GM12875 (cell line): ENCODE measurements at regions not wholly inside any gene's neighbourhood (a gene's known extent, or its start where the extent isn't known, plus 50 kb on each side); places are given as distances from the start of the nearest gene placed in this dataset.

Source experiments
- H3K4me3 ChIP-seq: one replicate; pipeline ENCODE4 v1.5.1; 2011; ENCODE audit warnings: low read depth, low read length, control low read depth
- TF ChIP-seq, protein P1 (sequence below): IDR thresholded peaks from 2 replicates; pipeline ENCODE4 v1.5.1; 2011; ENCODE audit warnings: low read depth, mild to moderate bottlenecking, control low read depth, inconsistent platforms, low read length, moderate library complexity, borderline replicate concordance; ENCODE audit not compliant: insufficient read depth

DNA sequence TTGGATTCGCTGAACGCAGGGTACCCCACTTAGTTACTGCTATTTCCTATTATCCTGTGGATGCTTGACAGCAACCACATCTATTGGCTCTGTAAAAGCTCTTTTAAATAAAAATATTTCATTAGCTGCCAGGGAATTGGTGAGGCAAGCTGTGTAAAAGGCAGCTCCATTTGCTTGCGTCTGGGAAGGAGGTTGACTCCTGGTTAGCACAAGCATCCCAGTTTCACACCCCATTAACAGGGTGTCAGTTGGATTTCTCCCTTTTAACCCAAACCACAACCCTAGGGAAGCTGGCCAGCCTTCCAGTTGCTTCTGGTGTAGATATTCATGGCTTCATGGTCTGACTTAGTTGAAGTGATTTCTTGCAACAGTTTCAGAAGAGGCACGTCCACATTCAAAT is 151.0 kb downstream of the GPBP1 start:
- no peak overlapping the region for H3K4me3 ChIP-seq
- TF ChIP-seq, protein P1, sequence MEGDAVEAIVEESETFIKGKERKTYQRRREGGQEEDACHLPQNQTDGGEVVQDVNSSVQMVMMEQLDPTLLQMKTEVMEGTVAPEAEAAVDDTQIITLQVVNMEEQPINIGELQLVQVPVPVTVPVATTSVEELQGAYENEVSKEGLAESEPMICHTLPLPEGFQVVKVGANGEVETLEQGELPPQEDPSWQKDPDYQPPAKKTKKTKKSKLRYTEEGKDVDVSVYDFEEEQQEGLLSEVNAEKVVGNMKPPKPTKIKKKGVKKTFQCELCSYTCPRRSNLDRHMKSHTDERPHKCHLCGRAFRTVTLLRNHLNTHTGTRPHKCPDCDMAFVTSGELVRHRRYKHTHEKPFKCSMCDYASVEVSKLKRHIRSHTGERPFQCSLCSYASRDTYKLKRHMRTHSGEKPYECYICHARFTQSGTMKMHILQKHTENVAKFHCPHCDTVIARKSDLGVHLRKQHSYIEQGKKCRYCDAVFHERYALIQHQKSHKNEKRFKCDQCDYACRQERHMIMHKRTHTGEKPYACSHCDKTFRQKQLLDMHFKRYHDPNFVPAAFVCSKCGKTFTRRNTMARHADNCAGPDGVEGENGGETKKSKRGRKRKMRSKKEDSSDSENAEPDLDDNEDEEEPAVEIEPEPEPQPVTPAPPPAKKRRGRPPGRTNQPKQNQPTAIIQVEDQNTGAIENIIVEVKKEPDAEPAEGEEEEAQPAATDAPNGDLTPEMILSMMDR: no peak

DNA sequence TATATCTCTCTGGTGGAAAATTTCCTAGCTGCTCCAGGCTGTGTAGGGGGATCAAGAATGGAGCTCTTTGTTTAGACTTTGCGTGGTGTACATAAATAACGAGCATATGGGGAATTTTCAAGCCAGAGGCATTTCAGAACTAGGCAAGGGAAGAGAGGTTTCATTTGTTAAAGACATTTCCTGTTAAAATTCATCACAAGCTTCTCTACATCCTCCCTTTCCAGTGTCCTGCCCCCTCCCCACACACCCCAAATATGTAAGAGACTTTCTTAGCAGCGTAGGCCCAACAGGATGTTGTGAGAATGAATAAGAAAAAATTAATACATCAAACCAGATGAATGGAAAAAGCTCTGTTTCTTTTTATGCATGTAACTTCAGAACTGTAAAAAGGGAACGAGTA is 150.3 kb downstream of the GPBP1 start:
- no peak overlapping the region for H3K4me3 ChIP-seq
- TF ChIP-seq, protein P1: no peak

DNA sequence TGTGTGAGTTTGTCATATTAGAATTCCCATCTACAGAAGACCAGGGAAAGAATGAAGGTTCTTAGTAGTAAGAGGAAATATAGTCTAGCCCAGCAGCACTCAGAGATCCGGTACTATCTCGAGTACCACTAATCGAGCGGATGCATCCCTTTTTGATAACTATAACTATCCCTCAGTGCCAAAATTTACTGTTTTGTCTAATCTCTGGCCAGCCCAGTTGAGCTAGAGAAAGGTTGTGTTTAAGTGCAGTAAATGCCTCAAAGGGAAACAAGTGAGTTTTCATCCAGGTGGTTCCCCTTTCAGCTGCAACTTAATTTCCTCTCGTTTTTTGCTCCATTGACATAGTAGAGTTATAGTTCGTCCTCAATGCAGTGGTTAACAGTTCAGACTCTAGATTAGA is 146.7 kb downstream of the GPBP1 start:
- H3K4me3 ChIP-seq: no peak overlapping the region
- TF ChIP-seq, protein P1: no peak

DNA sequence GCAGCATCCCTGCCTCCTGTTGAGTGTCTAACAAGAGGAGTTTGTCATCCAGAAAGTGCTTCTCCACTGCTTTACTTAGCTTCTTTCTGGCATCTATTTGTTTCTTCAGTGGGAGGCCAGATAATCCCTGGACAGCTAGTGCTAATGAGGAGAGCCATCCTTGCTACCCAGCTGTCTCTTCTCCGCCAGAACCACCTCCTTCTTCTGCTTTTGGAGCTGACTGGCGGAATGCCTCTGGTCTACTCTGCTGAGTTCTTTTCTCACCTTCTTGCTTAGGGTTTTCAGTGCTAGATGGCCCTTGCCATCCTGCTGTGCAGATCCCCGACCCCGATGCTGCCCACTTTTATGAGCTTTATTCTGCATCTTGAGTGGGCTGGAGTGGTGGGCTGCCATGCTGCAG is 145.8 kb downstream of the GPBP1 start:
- no peak overlapping the region for H3K4me3 ChIP-seq
- TF ChIP-seq, protein P1: no peak

DNA sequence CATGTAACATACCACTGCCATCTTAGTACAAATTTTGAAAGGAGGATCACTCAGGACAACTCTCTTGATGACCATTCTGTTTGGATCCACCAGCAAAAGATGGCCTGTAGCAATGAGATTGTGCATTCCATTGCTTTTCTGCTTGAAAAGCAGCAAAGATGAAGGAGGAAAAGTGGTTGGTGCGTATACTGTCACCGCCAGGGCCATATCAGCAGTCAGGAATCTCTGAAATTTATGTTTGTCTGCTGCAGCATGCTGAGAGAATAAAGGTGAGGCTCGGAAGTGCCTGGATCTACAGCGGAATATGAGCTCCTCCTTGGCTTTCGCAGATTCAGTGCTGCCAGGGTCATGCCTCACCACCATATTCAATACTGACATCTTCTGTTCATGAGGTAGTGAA is 144.4 kb downstream of the GPBP1 start:
- TF ChIP-seq, protein P1: no peak

DNA sequence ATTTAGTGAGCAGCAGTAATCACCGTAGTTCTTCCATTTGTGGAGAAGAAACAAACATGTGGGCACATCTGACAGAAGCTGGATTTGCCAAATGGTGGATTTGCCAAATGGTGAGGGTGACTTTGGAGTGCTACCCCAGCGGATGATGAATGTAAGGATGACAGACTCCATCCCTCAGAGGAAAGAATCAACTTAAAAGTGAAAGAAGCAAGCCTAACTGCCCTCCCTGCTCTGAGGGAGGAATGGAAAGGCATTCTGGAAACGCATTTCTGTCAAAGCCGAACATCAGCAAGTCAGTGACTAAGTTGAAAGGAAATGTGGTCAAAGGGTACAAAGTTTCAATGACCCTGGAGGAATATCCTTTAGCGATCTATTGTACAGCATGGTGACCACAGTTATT is 143.5 kb downstream of the GPBP1 start:
- TF ChIP-seq, protein P1: no peak
- H3K4me3 ChIP-seq: no peak overlapping the region

More for the DNA sequence above, 144.4 kb downstream of the GPBP1 start:
- H3K4me3 ChIP-seq: no peak overlapping the region

DNA sequence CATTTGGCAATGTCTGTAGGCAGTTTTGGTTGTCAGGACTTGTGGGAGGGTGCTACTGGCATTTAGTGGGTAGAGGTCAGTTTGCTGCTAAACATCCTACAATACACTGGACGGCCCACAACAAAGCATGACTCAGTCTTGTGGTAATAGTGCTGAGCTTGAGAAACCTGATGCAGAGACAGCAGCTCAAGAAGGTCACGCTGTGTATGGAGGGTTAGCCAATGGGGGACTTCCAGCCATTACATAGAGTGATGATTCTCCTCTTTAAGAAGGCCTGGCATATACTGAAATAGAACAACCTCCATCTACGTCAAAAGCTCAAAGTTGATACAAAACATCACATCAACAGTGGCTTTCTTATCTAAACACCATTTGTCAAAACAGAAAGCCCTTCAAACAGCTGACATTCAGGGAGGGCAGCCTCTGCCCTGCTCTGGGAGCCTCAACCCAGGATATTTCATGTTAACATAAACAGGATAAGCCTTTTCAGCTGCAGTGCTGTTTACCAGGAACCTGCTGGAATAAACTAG is 143.0 kb downstream of the GPBP1 start:
- no peak overlapping the region for H3K4me3 ChIP-seq
- TF ChIP-seq, protein P1: no peak
